Stimulated activated CD4-positive, alpha-beta T cell treated with anti-CD3 and anti-CD28 coated beads, Interleukin-4, amount 100 ng/mL, for 4 hours (primary cell): ENCODE measurements at regions not wholly inside any gene's neighbourhood (a gene's known extent, or its start where the extent isn't known, plus 50 kb on each side); places are given as distances from the start of the nearest gene placed in this dataset.

Experiments used
- DNase-seq, 2 experiments: peaks; one replicate each; pipeline ENCODE4 v3.0.0-alpha.2; 2020

DNA sequence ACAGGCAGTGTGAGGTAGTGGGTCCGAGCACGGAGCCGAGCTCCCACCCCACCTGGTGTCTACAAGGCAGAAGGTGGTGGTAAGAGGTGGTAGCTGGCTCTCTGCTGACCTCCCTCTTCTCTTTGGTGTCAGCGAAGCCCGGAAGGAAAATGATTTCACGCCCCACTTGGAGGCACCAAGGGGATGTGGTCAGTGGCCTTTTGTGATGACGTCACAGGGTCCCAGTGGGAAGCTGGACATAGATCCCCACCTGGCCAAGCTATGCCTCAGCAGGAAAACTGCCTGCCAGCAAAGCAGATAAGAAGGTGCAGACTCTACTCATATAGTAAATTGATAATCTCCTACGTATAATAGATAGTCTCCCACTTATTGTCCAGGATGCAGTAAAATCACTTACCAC is 183.7 kb upstream of the ALKAL2 start:
- no peak for DNase-seq

DNA sequence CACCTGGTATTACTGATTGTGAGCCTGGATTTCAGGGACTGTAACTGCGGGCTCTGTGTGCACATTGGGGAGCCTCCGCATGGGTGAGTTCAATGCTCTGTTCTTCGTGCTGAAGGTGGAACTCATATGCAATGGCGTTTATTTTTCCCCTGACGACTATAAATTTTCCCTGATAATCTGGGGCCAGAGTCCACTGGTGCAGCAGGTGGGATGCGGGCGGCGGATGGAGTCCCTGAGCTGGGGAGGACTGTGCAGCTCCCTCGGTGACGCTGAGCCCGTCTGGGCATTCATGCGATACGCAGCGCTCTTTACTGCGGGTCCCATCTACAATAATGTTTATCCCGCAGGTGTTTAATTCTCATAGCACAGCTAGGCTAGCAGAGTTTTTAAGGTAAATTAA is 181.6 kb upstream of the ALKAL2 start:
- no peak for DNase-seq

DNA sequence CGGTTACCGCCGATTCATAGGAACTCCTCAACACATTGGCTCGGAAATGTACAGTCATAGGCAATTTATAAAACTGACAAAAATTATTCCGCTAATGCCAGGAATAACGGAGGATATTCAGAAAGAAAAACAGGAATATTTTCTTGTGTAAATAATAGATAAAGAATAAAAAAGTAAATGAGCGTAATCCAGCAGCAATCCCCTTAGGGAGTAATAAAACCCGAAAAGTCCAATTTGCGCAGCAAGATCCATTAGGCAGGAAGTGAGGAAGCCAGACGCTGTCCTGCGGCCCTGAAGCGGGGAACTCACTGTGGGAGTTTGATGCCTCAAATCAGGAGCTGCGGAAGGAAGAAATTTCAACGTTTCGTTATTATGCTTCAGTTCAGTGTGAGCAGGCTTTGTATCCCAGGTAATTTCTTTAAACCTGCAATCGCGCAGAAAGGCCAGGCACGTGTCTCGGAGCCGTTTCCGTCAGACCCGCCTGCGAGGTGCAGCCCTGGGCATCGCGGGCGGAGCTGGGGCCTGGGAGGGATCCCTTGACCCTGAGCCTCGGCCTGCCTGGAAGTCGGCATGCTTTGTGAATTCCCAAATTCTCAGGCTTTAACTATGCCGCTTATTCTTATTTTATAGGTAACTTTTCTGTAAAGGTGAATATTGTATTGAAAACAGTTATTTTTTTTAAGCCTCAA is 180.9 kb upstream of the ALKAL2 start:
- no peak for DNase-seq

DNA sequence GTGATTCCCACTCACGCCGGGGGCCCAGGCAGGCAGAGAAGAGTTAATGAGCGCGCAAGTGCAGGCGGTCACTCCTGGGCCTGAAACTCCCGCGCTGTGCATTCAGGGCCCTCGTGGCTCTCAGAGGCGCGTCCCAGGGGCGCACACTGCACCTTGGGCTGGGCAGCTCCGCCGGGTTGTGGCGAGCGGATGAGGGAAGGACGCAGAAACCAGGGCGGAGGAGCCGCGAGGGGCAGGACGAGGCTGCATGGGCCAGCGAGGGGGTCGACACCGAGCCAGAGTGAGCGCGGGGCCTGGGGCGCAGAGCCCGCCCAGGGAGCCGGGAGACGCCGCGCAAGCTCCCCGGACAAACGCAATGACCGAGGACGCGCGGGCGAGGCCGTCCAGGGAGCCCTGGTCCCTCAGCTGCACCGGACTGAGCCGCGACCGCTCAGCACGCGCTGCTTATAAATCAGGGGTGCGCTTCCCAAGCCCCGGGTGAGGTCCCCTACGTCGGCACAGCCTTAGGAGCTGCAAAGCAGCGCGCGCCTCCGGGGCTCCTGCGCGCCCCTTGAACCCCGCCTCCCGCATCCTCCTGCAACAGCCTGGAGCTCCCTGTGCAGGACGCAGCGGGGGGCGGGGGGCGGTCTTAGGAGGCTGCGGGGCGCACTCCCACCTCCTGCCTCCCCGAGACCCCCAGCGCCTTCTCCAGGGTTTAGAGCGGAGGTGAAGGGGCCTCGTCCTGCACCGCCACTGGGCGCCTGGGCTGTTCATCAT is 180.2 kb upstream of the ALKAL2 start:
- DNase-seq = no peak

DNA sequence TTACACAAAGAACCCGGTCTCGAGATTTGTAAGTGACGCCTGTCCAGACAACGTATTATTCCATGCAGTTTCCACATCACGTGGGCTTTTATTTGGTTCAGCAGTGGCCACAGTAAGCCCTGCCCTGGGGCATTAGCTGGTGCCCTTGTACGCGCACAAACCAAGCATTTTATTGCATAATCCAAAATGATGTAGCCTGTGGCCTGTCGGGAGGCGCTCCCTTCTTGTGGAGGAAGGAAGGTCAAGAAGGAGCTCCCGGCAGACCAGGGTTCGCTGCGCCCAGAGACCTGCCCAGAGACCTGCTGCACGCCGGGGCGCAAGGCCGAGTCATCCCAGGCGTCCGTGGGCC is 179.6 kb upstream of the ALKAL2 start:
- no peak for DNase-seq

DNA sequence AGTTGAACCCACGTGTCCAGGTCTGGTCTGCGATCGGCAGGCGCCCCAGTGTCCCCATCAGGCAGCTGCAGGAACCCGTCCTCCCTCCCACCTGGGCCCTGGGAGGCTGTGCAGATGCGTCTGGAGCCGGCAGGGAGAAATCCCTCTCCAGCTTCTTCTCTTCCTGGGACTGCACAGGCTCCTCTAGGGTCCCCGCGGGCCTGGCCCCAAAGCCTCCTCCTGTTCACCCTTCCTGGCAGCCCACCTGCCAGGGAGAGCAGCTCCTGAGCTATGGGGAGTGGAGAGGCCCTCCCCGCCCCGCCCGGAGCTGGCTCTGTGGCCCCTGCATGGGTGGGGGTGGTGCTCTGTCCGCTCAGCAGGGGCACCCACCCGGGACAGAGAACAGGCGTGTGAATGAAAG is 179.2 kb upstream of the ALKAL2 start:
- DNase-seq = no peak

DNA sequence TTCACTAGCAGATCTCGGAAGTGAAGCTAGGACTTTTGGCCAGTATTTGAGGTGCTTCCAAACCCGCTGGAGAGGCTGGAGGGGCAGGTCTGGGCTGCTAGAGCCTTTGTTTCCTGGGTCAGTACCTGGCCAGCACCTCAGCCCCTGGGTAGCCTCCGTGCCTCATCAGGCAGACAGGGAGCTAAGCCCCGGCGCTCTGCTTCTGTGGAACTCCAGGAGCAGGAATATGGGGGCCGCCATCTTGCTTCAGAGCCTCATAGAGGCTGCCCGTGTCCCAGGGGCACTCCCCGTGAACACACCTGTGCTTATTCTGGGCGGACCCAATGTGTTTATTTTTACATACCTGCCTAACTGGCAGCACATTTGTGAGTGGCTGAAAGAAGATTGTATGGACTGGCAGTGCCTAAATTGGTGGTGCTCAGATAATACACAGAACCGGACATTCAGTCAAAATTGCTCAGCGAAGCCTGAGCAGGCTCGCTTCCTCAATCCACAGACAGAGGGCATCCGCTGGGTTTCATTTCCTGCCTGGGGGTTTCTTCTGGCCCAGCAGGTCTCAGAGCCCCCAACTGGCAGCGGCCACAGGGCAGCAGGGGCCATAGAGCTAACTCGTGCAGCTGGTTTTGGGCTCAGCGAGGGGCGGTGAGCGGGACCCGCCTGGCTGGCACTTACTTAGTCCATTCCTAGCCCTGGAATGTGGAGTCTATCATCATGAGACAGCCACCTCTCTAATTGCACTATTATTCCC is 176.8 kb upstream of the ALKAL2 start:
- no peak for DNase-seq

DNA sequence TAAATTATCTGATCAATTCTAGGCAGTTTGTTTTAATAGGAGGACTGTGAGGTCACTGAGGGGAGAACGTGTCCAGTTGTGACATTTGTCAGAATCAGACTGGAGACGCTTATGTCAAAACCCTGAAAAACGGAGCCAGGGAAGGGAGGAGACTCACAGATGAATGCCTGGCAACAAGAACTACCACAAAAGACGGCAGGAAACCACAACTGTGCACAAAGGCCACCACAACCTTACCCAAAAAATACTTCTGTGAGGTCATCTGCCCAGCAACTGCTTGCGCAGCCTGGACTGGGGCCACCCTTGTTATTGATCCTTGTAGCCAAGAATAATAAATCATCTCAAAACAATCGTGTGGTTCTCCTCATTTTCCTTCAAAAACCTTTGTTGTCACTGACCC is 173.0 kb upstream of the ALKAL2 start:
- peak in 1 of 2 experiments; percentile 16 for DNase-seq

DNA sequence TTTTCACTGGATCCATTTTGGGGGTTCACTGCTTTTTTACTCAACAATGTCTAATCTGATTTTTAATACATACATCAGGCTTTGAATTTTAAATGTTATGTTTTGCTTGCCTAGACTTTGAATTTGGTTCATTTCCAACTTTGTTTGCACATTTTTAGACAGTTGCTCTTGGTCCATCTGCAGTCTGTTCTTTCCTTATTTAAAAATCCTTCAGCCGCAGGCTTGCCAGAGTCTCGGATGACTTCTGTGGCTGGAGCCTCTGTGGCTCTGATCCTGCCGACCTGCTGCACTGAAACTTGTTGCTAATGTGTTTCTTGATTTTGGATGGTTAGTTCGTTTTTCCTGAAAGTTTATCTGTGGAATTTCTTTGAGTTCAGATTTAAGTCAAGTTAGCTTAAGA is 172.0 kb upstream of the ALKAL2 start:
- DNase-seq = no peak

DNA sequence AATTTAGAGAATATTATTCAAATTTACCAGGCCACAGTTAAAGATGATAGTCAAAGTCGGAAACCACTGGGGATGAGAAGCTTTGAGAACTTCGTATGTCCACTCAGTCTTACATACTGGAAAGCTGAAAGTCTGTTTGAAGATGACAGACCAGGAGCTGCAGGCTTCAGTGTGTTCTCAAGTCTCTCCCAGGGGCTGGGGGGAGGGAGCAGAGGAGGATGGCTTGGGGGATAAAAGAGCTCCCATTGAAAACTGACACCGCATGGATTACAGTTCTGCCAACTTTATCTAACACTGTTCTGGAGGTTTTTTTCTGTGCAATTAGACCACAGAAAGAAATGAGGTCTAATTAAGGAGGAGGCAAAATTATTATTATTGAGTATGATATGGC is 170.5 kb upstream of the ALKAL2 start:
- DNase-seq = no peak

DNA sequence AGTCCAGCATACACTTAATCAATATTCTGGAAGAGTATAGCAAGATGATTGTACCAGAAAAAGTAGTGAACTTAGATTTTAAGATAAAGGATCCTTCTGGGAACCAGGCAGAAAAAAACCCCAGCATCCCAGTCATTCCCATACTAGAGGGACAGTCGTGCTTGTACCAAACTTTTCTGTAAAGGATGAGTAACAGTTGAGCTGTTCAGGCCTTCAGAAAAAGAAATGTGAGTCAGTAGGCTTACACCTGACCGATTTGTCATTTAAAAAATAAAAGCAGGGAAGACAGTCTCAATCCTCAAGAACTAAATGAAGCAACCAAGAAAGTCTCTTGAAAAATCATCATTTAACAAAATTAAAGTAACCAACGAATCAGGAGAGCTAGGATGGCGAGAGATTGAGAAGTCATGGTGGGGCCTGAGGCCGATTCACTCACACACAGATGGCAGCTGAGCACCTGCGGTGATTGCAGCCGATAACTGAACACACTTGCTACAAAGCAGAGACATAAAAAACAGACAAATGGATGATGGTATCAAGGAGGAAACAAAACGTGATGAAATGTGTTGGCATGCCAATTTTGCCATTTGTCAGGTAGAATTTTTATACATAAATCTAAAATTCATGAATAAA is 170.0 kb upstream of the ALKAL2 start:
- no peak for DNase-seq

DNA sequence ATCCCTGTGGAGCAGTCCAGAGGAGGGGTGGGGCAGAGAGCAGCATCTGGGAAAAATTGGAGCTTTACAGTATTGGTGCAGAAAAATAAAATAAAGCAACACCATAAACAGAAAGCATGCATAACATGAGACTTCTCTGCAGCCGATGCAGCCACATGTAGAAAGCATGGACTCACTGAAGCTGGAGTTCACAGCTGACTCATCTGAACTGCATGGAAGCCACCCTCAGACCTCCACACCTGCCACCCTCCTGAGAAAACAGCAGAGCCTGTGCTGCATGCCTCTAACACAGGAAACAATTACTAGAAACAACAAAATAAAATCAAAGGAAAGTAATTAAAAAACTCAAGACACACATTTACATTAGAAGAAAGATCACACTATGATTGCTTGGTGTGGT is 169.4 kb upstream of the ALKAL2 start:
- no peak for DNase-seq

DNA sequence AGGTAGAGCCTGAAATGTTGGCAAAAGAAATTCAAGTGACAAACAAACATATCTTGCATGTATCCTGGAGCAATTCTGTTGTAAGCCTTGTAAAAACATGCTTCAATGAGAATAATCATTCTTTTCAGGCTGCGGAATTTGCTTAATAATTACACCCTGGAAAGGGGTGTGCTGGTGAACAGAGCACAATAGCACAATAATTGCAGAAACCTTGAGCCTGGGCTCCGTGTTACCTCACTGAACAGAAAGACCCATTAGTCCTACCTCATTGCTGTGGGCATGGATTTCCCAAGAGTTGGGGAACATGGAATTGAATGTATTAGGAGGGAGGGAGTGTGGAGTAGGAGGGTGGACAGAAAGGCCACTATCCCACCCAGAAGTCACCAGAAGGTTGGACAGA is 168.0 kb upstream of the ALKAL2 start:
- no peak for DNase-seq

DNA sequence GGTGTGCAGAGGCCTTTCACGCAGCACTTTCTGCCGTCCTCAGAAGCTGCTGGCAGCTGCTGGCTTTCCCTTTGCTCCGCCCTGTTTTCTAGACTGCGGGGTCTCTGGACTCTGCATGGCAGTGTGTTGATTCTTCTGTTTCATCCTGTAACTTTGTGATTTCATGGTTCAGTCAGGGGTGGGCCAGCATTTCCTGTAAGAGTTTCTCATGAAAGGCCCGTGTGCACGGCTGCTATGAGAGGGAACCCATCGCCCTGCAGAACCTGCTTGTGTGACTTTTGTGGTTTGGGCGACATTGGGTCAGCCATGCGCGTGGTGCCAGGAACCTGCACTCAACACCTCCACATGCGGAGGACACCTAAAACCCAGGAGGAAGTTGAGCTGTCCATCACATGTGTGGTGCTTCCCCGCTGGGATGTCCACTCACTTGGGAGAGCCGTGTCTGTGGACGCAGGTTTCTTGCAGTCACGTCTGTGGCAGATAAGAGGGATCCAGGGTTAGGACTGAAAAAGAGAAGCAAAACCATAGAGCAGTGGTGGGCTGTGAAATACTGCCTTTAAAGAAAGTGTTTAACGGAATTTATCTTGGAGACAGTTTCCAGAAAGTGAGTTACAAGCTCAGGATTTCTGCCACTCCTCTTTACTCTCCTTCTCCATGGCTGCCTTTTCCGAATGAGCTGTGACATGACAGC is 167.3 kb upstream of the ALKAL2 start:
- DNase-seq = no peak

DNA sequence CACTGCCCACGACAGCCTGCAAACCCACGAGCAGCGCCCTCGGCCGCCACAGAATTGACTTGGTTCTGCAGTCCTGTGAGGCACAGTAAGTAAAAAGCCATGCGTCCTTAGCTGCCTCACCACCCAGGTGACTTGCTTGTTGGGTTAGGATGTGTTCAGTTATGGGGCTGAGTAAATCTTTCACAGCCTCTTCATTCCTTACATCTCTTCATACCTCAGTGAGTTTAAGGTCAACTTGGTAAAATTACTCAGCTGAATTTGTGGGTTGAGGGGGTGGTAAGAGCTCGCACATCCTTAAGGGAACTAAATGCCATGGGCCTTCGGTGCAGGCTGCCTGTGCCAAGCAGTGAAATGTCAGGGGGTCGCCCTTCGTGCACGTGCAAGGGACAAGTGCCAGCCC is 165.2 kb upstream of the ALKAL2 start:
- no peak for DNase-seq

DNA sequence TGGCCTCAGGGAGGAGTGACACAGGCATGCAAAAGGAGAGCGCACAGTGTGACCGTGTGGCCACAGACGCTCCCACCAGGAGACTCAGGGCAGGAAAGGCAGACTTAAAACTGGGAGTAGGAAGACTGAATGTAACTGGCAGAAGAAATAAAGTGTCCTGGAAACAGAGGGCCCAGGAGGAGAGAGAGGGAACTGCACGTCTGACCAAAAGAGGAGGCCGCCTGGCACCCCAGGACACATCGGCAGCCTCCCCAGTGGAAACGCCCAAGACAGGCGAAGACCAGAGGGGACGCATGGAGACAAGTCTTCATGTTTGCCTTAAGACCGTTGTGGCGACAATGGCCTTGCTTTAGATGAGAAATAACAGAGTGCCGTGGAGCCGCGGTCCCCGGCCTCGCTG is 163.6 kb upstream of the ALKAL2 start:
- no peak for DNase-seq

DNA sequence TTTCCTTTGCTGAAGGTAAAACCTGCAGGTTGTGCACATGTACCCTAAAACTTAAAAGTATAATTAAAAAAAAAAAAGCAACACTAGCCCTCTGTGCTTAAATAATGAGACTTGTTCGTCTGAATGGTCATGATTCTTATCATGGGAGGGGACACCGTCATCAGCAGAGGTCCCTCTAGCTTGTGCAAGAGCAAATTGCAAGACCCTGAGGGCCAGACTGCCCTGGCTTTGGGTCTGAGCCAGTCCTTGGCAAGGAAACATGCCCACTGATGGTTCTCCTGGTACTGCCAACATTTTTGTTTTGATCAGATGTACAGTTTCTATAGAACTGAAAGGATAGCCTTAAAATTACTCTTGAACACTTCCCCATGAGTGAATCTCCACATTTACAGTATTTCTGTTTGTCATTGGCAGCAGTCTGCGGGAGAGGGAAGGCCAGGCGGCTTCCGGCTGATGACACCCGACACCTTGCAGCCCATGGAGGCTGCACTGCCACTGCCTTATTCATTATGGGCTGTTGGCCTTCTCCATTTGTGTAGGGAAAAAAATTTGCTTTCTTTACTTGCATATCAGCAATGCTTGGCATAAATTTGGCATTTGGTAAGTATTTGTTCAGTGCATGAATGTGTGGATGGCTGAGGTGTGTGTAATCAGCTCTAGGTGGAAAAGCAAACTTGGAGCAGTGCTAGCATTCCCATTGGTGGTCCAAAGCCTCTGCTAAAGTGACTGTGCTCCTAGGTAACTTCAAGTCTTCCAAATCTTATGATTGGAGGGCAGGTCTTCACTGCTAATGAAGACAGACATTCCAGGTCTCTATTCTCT is 161.6 kb upstream of the ALKAL2 start:
- DNase-seq = no peak

DNA sequence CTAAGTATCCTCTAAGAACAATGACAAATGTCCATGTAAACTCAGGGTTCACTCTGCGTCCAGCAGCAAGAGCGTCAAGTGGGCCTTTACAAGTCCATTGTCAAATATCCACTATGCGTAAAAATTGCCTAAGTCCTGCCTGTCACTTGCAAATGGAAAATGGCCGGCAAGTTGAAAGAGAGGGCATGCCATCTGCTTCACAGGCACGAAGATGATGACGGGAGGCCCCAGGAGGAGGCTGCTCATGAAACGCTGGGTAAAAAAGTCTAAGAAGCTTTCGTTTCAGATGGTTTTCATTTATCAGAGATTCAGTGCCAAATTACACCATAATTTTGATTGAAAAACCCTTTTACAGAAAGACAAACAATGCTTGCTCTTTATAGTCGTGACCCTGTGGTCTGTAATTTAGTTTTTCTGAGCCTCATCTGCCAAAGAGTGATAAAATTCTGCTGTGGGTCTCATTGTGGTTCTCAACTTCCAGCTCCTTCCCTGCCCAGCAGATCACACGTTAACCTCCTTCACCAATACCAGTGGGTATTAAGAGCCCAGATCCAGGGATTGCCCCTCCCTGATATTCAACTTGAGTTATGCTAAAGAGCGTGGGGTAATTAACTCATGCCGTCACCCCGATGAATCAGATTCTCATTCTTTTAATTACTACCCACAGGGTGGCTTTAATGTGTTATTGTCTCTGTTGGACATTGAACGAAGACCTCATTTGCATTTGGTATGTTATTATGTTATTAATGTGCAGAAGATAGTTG is 160.2 kb upstream of the ALKAL2 start:
- DNase-seq = no peak

DNA sequence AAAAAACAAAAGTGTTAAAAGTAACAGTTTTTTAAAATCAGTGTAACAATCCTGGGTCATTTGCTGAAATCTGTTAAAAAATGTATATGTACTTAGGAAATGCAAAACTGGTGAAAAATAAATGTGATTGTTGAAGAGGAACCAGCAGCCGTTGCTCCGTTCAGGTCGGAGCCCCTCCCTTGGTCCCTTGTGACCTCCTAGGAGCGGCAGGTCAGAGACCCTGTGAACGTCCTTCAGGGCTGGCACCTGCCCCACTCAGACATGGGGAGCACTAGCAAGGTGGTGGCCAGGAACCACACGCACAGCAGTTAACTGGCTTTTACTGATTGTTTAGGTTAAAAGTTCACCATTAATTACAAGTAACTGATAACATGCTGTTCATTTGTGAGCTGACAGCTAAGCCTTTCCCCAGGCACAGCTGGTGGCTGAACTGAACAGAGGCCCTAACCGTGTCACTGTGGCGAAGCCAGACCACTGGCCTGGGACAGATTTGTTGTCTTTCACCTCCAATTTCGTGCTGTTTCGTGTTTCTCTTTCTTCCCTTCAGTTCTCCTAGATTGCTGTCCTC is 159.2 kb upstream of the ALKAL2 start:
- no peak for DNase-seq

DNA sequence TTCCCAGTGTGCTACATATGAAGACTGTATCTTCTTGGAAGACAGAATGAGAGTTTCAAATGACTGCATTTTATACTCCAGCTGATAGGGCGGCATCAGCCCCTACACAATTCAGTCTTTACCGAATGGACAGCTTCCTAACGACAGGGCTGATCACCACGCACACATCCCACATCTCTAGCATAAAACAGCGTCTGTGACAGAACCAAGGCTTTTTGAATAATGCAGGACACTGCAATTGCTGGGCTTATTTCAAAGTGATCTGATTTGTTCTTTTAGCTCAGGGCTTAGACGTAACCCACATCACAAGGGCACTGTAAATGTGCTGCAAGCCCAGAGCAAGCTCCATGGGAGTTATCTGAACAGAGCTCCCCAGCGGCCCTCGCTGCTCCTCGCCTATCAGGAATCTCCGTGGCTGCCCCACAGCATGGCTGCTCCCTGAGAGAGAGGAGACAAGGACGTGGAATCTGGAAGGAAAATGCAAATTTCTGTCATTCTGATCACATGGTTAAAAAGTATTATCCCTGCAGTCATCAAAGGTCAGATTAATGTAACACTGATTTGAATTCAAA is 158.5 kb upstream of the ALKAL2 start:
- no peak for DNase-seq

DNA sequence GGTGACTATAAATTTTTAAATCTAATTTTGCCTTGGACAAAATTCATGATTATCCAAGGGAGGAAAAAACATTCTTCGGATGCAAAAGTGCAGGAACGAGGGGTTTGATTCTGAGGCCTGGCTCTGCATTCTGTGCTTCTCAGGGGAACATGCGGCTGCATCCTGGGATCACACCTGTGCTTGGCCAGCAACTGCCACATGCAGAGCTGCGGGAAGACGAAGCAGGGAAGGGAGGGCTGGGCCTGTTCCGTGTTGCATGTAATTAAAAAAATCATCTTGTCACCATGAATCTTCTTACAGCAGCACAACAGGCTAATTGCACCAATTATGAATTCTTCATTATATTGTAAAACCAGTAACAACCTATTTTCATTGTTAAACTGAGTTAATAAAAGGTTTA is 158.0 kb upstream of the ALKAL2 start:
- no peak for DNase-seq
